ENCODE measurements at regions not wholly inside any gene's neighbourhood (a gene's known extent, or its start where the extent isn't known, plus 50 kb on each side); places are given as distances from the start of the nearest gene placed in this dataset.

- H3K4me3 ChIP-seq (ENCODE audit: low read length), result no peak overlapping the region
- DNase-seq (ENCODE audit: low read depth), result no peak
- TF ChIP-seq CTCF (conservative IDR thresholded peaks at IDR 0.05; ENCODE audit: low read depth, low read length), result peak; percentile 93
Observed at GRCh38 chr11:22920939-22921565, 60.8 kb upstream of the CCDC179 start.

DNA sequence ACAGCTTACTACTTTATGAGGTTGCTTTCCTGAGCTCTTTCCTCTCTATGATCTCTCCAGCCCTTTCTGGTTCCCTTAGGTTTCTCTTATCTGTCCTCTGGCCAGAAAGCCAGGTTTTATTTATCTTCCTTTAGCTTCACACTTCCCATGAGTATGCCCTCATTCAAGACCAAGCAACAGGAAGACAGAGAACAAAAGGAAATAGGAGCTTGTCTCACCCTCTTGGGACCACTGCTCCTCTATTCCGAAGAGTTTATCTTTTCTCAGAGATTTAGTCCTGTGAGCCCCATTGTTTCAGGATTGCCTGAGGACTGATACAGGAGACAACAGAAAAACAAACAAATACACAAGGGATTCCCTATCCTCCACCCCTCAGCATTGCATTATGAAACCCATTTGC, 62.4 kb upstream of the CCDC179 start:
- no peak for TF ChIP-seq CTCF (conservative IDR thresholded peaks at IDR 0.05; ENCODE audit: low read depth, low read length)
- no peak overlapping the region for H3K4me3 ChIP-seq (ENCODE audit: low read length)
- DNase-seq (ENCODE audit: low read depth), result no peak

DNA sequence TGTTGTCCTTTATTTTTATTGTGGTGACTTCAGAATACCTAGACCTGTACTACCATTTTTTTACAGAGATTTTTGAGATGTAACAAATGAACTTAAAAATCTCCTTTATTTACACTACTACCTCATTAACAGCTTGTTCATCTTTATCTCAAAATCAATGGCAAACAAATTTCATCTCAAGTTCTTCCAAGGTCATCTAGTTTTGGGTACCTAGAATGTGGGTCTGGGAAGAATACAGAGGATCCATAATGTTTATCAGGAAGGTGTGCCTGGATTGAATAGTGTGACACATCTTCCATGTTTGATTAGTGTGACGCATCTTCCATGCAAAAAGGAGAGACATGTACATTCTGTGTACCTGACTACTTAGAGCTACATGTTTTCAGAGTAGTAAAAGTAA, 63.3 kb upstream of the CCDC179 start:
- no peak overlapping the region for H3K4me3 ChIP-seq (ENCODE audit: low read length)
- DNase-seq (ENCODE audit: low read depth), result no peak
- no peak for TF ChIP-seq CTCF (conservative IDR thresholded peaks at IDR 0.05; ENCODE audit: low read depth, low read length)

GRCh38 chr11:22926341-22926740, 66.1 kb upstream of the CCDC179 start:
- DNase-seq (ENCODE audit: low read depth), result no peak
- no peak for TF ChIP-seq CTCF (conservative IDR thresholded peaks at IDR 0.05; ENCODE audit: low read depth, low read length)
- H3K4me3 ChIP-seq (ENCODE audit: low read length), result no peak overlapping the region

DNA sequence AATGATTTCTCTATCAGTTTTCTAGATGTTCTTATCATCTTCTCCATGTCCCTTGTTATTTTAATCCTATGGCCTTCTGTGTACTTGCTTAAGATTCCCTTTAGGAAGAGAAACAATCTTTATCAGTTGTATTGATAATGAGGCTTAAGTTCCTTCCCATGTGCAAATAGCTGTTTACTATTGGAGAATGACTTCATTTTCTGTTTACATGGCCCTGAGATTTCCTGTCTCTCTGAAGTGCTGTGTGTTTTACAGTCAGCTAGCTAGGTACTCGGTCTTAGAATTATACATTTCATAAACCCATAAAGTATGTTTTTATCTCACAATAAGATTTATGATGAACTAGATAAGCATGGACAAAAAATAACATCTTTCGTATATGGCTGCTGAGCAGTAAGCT, 67.5 kb upstream of the CCDC179 start:
- DNase-seq (ENCODE audit: low read depth), result no peak
- H3K4me3 ChIP-seq (ENCODE audit: low read length), result no peak overlapping the region
- no peak for TF ChIP-seq CTCF (conservative IDR thresholded peaks at IDR 0.05; ENCODE audit: low read depth, low read length)

GRCh38 chr11:22928207-22928917, 68.1 kb upstream of the CCDC179 start:
- no peak for DNase-seq (ENCODE audit: low read depth)
- TF ChIP-seq CTCF (conservative IDR thresholded peaks at IDR 0.05; ENCODE audit: low read depth, low read length), result no peak
- H3K4me3 ChIP-seq (ENCODE audit: low read length), result no peak overlapping the region

All from retinal pigment epithelial cell (primary cell).